ENCODE measurements at regions not wholly inside any gene's neighbourhood (a gene's known extent, or its start where the extent isn't known, plus 50 kb on each side); places are given as distances from the start of the nearest gene placed in this dataset.

DNA sequence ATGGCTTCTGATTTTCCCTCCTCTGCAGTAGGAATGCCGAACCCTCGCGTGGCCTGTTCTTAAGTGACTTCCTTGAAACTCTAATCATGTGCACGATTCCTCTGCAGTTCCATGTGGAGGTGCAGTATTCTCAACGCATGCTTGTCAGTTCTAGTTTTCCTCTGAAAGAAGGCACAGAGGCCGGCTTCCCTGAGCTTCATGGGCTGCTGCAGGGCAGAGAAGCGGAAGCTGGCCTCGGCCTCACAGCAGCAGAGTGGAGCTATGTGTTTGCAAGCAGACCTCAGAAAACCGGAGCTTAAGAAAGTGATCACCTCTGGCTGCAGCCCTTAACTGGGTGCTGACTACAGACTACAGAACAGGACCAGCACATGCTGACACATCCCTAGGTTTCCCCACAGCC is 500.7 kb downstream of the GRIN2A start:
- DNase-seq (ENCODE audit: low read depth in 3 of 3), result no peak

DNA sequence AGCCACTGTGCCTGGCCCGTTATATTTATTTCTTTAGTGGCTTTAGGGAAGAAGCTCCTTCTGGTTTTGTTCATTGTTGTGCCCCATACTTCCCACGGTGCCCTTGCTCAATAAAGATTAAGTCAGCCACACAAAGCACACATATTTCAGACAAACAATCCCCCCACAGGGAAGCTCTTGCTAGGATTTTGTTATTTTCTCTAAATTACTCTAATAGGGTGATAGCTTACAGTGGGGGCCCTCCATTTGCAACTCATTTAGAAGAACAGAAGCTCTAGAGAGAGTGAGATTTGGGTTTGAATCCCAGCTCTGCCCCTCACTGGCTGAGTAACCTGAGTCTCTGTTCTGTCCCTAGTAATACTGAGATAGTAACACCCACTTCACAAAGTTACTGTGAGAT is 499.9 kb downstream of the GRIN2A start:
- DNase-seq (ENCODE audit: low read depth in 3 of 3), result no peak

DNA sequence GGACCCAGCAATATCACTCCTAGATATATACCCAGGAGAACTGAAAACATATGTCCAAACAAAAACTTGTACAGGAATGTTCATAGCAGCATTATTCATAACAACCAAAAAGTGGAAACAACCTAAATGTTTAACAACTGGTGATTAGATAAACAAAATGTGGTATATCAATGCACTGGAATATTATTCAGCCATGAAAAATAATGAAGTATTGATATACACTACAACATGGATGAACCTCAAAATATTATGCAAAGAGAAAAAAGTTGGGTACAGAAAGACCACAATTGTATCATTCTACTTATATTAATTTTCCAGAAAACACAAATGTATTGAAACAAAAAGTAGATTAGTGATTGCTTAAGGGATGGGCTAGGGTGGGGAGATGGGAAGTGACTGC is 498.6 kb downstream of the GRIN2A start:
- no peak for DNase-seq (ENCODE audit: low read depth in 3 of 3)

DNA sequence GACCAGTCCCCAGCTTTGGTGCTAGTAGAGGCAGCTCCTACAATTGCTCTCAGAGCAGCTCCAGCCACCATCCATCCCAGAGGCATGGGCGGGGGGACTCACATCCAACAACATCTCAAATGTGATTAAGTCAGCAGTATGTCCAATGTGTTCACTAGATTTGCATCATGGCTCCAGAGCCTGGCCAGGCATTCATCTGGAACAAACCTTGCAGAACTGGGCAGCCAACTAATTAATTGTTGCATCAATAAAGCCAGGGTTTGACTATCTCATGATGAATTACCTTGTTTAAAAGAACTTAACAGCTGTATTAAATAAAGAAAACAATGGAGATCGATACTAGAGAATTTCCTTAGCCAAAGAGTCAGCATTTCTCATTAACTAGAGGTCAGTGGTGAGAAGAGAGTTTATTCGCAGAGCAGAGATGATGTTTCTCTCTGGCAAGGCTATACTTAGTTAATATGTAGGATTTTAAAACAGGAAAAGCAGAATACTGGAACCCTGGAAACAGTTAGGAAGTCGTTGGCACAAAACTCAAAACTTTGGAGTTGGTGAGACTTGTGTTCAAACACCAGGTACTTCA is 494.4 kb downstream of the GRIN2A start:
- DNase-seq (ENCODE audit: low read depth in 3 of 3), result no peak

DNA sequence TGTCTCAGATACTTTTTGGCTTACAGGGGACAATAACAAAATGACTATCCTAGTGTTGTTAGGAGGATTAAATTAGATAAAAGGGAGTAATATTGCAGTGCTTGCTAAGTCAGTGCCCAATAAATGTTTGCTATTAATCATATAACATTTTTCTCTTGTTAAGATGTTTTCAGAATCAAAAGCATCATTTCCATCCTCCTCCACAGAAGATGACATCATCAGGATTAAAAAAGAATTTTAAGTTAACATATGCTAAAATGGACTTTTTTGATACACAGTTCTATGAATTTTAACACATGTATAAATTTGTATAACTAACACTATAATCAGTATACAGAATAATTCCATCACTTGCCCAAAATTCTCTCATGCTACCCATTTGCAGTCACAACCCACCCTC is 492.6 kb downstream of the GRIN2A start:
- no peak for DNase-seq (ENCODE audit: low read depth in 3 of 3)

DNA sequence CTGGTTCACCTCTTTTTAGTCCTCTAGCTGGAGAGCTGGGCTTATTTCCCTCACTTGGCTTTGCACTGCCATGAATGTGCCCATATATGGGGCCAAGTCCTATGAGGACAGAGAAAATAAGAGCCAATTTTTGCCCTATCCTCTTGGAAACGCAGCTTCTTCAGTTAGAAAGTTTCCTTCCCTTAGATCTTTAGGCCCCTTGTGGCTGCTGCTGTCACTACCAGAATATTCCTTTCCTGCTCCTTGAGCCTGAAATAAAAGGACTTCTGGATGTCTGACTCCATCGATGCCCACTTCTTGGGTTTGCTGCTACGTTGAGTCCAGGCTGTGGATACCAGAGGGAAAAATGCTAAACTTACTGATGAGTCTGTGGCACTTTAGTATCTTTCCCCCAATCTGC is 487.1 kb downstream of the GRIN2A start:
- no peak for DNase-seq (ENCODE audit: low read depth in 3 of 3)
